Left lung (tissue), 4 donors: ENCODE measurements at regions not wholly inside any gene's neighbourhood (a gene's known extent, or its start where the extent isn't known, plus 50 kb on each side); places are given as distances from the start of the nearest gene placed in this dataset.

Experiments
- ATAC-seq: fragments of 200-7000 bp; cut with Tn5 transposase; one replicate; pipeline ENCODE4 v1.9.1; 2020; ENCODE audit warnings: moderate library complexity
- DNase-seq, 4 donors: peaks; one replicate each; pipeline ENCODE4 v3.0.0-alpha.2; 2013 to 2020
- H3K27ac ChIP-seq, 2 donors: fragments of 200-600 bp; sonication (generic) in 1 of 2; one replicate each; pipeline versions ENCODE4 v1.5.0 to v1.8.0; 2020 to 2021
- H3K27me3 ChIP-seq, 2 donors: fragments of 200-600 bp; sonication (generic) in 1 of 2; one replicate each; pipeline versions ENCODE4 v1.5.0 to v1.8.0; 2020 to 2021
- H3K36me3 ChIP-seq, 2 donors: fragments of 200-600 bp; sonication (generic) in 1 of 2; one replicate each; pipeline versions ENCODE4 v1.5.0 to v1.8.0; 2020 to 2021
- H3K4me1 ChIP-seq, 2 donors: fragments of 200-600 bp; one replicate each; pipeline ENCODE4 v1.8.0; 2021
- H3K4me3 ChIP-seq, 2 donors: fragments of 200-600 bp; sonication (generic) in 1 of 2; one replicate each; pipeline versions ENCODE4 v1.5.0 to v1.8.0; 2020 to 2021; ENCODE audit warnings: mild to moderate bottlenecking in 1 of 2
- H3K9me3 ChIP-seq, 2 donors: fragments of 200-600 bp; sonication (generic) in 1 of 2; one replicate each; pipeline versions ENCODE4 v1.5.0 to v1.8.0; 2020 to 2021
- intact Hi-C, 2 donors: fragments of 100-400 bp; cut with DNase I; formaldehyde crosslinking; loops; one replicate each; pipeline versions ENCODE4 v1.11.2 to v1.14.2; 2022
- TF ChIP-seq, protein P1 (sequence below), 2 donors: fragments of 200-600 bp; sonication (generic) in 1 of 2; IDR thresholded peaks; one replicate each; pipeline versions ENCODE4 v1.5.0 to v1.8.0; 2021; ENCODE audit warnings: antibody characterized with exemption in 2 of 2
- donor health status: DM: no; HTN: yes; CAD: no.
- donor health status: DM: no; HTN: no; CAD: no.

- no peak overlapping the region for H3K4me3 ChIP-seq
- H3K9me3 ChIP-seq, result no peaks in the 10 kb centered on the region
- no peak for DNase-seq
- no peak overlapping the region for H3K27ac ChIP-seq
- no peak for ATAC-seq
- intact Hi-C loops, result no loop called here
- no peaks in the 10 kb centered on the region for H3K36me3 ChIP-seq
- no peaks in the 10 kb centered on the region for H3K27me3 ChIP-seq
- H3K4me1 ChIP-seq, result no peaks in the 10 kb centered on the region
- TF ChIP-seq, protein P1, sequence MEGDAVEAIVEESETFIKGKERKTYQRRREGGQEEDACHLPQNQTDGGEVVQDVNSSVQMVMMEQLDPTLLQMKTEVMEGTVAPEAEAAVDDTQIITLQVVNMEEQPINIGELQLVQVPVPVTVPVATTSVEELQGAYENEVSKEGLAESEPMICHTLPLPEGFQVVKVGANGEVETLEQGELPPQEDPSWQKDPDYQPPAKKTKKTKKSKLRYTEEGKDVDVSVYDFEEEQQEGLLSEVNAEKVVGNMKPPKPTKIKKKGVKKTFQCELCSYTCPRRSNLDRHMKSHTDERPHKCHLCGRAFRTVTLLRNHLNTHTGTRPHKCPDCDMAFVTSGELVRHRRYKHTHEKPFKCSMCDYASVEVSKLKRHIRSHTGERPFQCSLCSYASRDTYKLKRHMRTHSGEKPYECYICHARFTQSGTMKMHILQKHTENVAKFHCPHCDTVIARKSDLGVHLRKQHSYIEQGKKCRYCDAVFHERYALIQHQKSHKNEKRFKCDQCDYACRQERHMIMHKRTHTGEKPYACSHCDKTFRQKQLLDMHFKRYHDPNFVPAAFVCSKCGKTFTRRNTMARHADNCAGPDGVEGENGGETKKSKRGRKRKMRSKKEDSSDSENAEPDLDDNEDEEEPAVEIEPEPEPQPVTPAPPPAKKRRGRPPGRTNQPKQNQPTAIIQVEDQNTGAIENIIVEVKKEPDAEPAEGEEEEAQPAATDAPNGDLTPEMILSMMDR (IDR thresholded peaks at IDR 0.05), result no peak
Measured at GRCh38 chr7:144987686-144988085, 151.8 kb upstream of the TPK1 start.

- Histone ChIP-seq H3K9me3 (no peaks in the 10 kb centered on the region), H3K4me3 (no peak overlapping the region), H3K36me3 (no peaks in the 10 kb centered on the region), H3K27me3 (no peaks in the 10 kb centered on the region), H3K4me1 (no peaks in the 10 kb centered on the region), H3K27ac (no peak overlapping the region)
- intact Hi-C loops, result no loop called here
- TF ChIP-seq, protein P1 (IDR thresholded peaks at IDR 0.05), result no peak
- ATAC-seq (no peak), DNase-seq (no peak)
Measured at GRCh38 chr7:144982133-144982532, 146.3 kb upstream of the TPK1 start.

DNA sequence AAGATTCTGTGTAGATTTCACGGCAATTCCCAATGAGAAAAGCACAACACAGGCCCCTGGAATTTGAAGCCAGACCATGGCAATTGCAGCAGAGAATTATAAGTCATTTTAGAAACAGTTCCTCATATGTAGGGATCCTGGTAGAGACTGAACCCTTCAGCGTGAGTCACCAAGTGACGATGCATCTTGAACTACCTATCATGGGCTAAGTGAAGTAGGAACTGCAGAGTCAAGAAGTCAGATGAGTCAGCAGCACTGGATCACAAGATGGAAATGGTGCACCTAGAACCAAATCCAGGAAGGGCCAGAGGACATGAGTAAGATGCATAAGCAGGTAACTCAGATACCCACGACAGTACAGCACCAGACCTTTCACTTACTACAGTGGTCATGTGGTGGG, 140.0 kb upstream of the TPK1 start:
- Histone ChIP-seq H3K27ac (no peak overlapping the region), H3K4me3 (no peak overlapping the region), H3K27me3 (no peaks in the 10 kb centered on the region), H3K4me1 (no peaks in the 10 kb centered on the region), H3K9me3 (no peaks in the 10 kb centered on the region), H3K36me3 (no peaks in the 10 kb centered on the region)
- TF ChIP-seq, protein P1 (IDR thresholded peaks at IDR 0.05), result no peak
- DNase-seq (no peak), ATAC-seq (no peak)
- intact Hi-C loops, result no loop called here

DNA sequence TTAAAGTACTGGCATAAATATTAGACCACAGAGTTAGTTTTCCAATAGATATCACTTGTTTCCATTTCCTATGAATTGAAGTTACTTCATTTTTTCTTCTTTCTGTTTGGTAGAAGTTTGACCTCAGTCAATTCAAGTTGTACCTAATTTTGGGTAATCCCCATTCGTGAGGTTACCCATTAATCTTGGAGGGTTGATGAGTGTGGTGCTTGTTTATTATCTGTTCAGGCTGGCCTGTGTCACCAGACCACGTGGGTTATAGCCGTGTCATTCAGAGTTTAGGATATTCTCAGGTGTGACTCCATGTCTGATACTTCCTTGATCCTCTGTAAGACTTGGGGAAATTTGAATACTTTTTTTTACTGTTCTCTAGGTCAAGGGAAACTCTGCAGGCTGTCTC, 133.9 kb upstream of the TPK1 start:
- Histone ChIP-seq H3K4me3 (no peak overlapping the region), H3K27me3 (no peaks in the 10 kb centered on the region), H3K9me3 (no peaks in the 10 kb centered on the region), H3K4me1 (no peaks in the 10 kb centered on the region), H3K27ac (no peak overlapping the region), H3K36me3 (no peaks in the 10 kb centered on the region)
- intact Hi-C loops, result no loop called here
- ATAC-seq (no peak), DNase-seq (no peak)
- TF ChIP-seq, protein P1 (IDR thresholded peaks at IDR 0.05), result no peak

DNA sequence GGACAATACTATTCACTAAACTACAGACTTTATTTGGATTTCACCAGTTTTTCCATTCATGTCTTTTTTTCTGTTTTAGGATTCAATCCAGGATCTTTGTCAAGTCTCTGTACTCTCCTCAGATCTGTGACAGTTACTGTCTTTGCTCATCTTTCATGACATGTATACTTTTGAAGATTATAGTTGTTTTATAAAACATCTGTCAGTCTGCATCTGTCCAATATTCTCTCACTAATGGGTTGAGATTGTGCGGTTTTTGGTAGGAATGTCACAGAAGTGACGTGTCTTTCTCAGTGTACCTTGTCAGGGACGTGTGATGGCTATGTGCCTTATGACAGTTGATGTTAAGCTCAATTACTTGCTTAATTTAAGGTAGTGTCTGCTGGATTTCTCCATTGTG, 124.9 kb upstream of the TPK1 start:
- no peaks in the 10 kb centered on the region for H3K4me1 ChIP-seq
- no peak overlapping the region for H3K27ac ChIP-seq
- ATAC-seq (no peak), DNase-seq (no peak)
- TF ChIP-seq, protein P1 (IDR thresholded peaks at IDR 0.05), result no peak
- H3K9me3 ChIP-seq, result no peaks in the 10 kb centered on the region
- H3K4me3 ChIP-seq, result no peak overlapping the region
- intact Hi-C loops, result no loop called here
- no peaks in the 10 kb centered on the region for H3K36me3 ChIP-seq
- no peaks in the 10 kb centered on the region for H3K27me3 ChIP-seq
